ENCODE measurements at regions not wholly inside any gene's neighbourhood (a gene's known extent, or its start where the extent isn't known, plus 50 kb on each side); places are given as distances from the start of the nearest gene placed in this dataset.

DNA sequence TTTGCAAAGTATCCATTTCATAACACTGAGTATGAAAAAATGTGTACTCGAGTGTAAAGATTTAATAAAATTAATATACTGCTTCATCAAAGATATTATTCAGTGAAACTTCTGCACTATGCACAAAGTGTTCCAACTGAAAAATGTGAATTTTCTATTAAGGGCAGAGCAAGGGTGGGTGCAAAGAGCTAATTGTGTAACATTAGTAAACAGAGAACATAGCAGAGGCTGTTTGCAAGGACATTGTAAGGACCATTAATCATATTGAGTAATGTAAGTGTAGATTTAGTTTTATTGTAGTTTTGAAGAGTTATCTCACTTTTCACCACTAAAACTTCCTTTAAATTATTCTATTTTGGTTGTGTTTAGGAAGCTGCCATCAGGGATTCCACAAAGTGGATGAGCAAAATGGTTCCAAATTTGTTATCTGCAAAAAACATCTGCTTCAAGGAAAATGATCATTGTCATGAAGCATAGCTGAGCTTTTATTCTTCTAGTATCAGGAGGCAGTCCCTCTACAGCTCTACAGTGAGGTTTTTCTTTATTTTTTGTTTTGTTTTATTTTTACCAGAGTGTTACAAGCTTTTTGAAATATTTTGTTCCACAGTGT, 1375.4 kb downstream of the SLITRK1 start:
- no peak overlapping the region for H3K4ac ChIP-seq (ENCODE audit: low read depth, low read length)
- H2AK5ac ChIP-seq (ENCODE audit: low read depth, low read length), result no peak overlapping the region
- no peak overlapping the region for H4K5ac ChIP-seq (ENCODE audit: low read depth, low read length)
- H2BK15ac ChIP-seq (ENCODE audit: low read depth, low read length), result no peak overlapping the region
- no peak overlapping the region for H3K9ac ChIP-seq (ENCODE audit: low read depth, low read length)
- no peak overlapping the region for H4K8ac ChIP-seq (ENCODE audit: low read depth in 2 of 2, low read length in 2 of 2)
- TF ChIP-seq NFE2L2 (IDR thresholded peaks at IDR 0.05; ENCODE audit: low read depth, low read length), result no peak
- no peak for TF ChIP-seq MAFK (IDR thresholded peaks at IDR 0.05; ENCODE audit: low read depth, low read length)
- TF ChIP-seq MAZ (IDR thresholded peaks at IDR 0.05; ENCODE audit: borderline replicate concordance, low read depth, low read length), result no peak
- no peak for TF ChIP-seq RFX5 (IDR thresholded peaks at IDR 0.05; ENCODE audit: low read depth, low read length)
- TF ChIP-seq FOS (IDR thresholded peaks at IDR 0.05; ENCODE audit: low read depth, low read length), result no peak
- no peak for TF ChIP-seq POLR2A (IDR thresholded peaks at IDR 0.05; ENCODE audit: low read depth, low read length)
- no peak for TF ChIP-seq CEBPB (IDR thresholded peaks at IDR 0.05; ENCODE audit: low read depth, low read length)
- TF ChIP-seq, protein P1, sequence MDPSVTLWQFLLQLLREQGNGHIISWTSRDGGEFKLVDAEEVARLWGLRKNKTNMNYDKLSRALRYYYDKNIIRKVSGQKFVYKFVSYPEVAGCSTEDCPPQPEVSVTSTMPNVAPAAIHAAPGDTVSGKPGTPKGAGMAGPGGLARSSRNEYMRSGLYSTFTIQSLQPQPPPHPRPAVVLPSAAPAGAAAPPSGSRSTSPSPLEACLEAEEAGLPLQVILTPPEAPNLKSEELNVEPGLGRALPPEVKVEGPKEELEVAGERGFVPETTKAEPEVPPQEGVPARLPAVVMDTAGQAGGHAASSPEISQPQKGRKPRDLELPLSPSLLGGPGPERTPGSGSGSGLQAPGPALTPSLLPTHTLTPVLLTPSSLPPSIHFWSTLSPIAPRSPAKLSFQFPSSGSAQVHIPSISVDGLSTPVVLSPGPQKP (IDR thresholded peaks at IDR 0.05; ENCODE audit: borderline replicate concordance, low read depth, low read length), result no peak
- in situ Hi-C loops (cut with MboI; ENCODE audit: low sequenced_read_pairs) (no loop called here), dilution Hi-C loops (cut with HindIII; ENCODE audit: low sequenced_read_pairs, unreplicated experiment) (no loop called here), intact Hi-C loops (cut with micrococcal nuclease) (no loop called here)
- no CpG with 5 or more reads among the region's 1 CpG for WGBS, 2 experiments (ENCODE audit: extremely low coverage in 2 of 2, insufficient read length in 1 of 2)
- no peaks in the 10 kb centered on the region for H4K20me1 ChIP-seq (ENCODE audit: insufficient read depth, low read length)
- no peaks in the 10 kb centered on the region for H3K4me1 ChIP-seq (ENCODE audit: control insufficient read depth, insufficient read depth, low read length)
- H3K36me3 ChIP-seq (ENCODE audit: control insufficient read depth, insufficient read depth, low read length), result no peaks in the 10 kb centered on the region
- H3K4me3 ChIP-seq (ENCODE audit: insufficient read depth, low read depth, low read length), result no peak overlapping the region
- no peak overlapping the region for H2BK120ac ChIP-seq (ENCODE audit: low read depth, low read length)
- no peak overlapping the region for H2BK20ac ChIP-seq (ENCODE audit: low read depth, low read length)
- no TSS peak for BruUV-seq (replicated peaks)
- no peak for DNase-seq
- H3K79me1 ChIP-seq (ENCODE audit: low read depth in 1 of 2, low read length in 2 of 2), result no peaks in the 10 kb centered on the region
- no peak overlapping the region for H4K91ac ChIP-seq (ENCODE audit: insufficient read depth, low read depth, low read length)
- no peak overlapping the region for H2BK5ac ChIP-seq (ENCODE audit: low read depth, low read length, poor library complexity, severe bottlenecking)
- no peak overlapping the region for H2AFZ ChIP-seq (replicated peaks; ENCODE audit: low read length, poor library complexity)
- H3K27me3 ChIP-seq (ENCODE audit: control insufficient read depth, insufficient read depth, low read length), result no peaks in the 10 kb centered on the region
- POLR2A ChIA-PET (ENCODE audit: unreplicated experiment), result no interaction called here
- CTCF ChIA-PET, result interaction anchor here (0.7 kb wide), 1 partner anchor 20 kb away, joined by 4 read pairs; no protein-coding TSS in a partner anchor
- no peak overlapping the region for H2AK9ac ChIP-seq (replicated peaks; ENCODE audit: low read depth, low read length, poor library complexity)
- H3K27ac ChIP-seq (ENCODE audit: insufficient read depth, low read length), result no peak overlapping the region
- H3K9me1 ChIP-seq (ENCODE audit: insufficient read depth, low read length), result no peaks in the 10 kb centered on the region
- no peak overlapping the region for H3K18ac ChIP-seq (ENCODE audit: low read depth, low read length)
- no peak for ATAC-seq (ENCODE audit: low read depth)
- H3K4me2 ChIP-seq (ENCODE audit: low read depth, low read length), result no peak overlapping the region
- no peak overlapping the region for H3K56ac ChIP-seq (ENCODE audit: extremely low read depth, insufficient read depth, low read length)
- no peak overlapping the region for H3K14ac ChIP-seq (replicated peaks; ENCODE audit: low read depth, low read length)
- no peak overlapping the region for H3K23ac ChIP-seq (ENCODE audit: low read depth, low read length)
- H3K9me3 ChIP-seq (ENCODE audit: control insufficient read depth, insufficient read depth, low read length), result 0 out of 2 replicates have a peak, but pooled peaks cover 2% of the 10 kb centered on the region

Data from IMR-90 (cell line).